ENCODE measurements at regions not wholly inside any gene's neighbourhood (a gene's known extent, or its start where the extent isn't known, plus 50 kb on each side); places are given as distances from the start of the nearest gene placed in this dataset.
"Not testable (repeated sequence)": the region's sequence is repeated elsewhere in the genome, so short reads cannot be mapped to it uniquely, and the experiment has no call there.

GRCh38 chr6:4725136-4725760 lies 51.0 kb upstream of the CDYL start:
- DNase-seq (ENCODE audit: low read depth) = not testable (repeated sequence)

DNA sequence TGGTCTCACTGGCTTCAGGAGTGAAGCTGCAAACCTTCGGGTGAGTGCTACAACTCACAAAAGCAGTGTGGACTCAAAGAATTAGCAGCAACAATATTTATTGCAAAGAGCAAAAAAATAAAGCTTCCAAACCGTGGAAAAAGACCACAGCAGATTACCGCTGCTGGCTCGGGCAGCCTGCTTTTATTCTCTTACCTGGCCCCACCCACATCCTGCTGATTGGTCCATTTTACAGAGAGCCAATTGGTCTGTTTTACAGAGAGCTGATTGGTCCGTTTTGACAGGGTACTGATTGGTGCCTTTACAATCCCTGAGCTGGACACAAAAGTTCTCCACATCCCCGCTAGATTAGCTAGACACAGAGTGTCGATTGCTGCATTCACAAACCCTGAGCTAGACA lies 51.5 kb upstream of the CDYL start:
- not testable (repeated sequence) for DNase-seq (ENCODE audit: low read depth)

DNA sequence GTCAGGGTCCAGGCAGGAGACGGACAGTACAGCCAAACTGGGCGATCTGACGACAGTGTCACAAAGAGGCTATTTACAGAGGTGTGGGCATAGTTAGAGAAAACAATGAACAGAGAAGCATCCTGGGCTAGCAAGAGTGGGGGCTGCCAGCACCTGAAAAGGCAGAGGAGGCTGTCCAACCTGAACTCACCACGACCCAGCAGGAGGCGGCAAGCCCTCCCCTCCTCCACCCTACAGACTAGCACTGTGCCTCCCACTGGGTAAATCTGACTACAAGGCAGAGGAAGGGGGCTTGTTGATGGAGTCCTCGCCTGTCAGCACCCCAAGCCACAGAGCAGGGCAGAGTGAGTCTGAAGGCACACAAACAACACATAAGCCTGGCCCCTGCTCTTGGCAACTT lies 52.8 kb upstream of the CDYL start:
- DNase-seq (ENCODE audit: low read depth) = no peak

DNA sequence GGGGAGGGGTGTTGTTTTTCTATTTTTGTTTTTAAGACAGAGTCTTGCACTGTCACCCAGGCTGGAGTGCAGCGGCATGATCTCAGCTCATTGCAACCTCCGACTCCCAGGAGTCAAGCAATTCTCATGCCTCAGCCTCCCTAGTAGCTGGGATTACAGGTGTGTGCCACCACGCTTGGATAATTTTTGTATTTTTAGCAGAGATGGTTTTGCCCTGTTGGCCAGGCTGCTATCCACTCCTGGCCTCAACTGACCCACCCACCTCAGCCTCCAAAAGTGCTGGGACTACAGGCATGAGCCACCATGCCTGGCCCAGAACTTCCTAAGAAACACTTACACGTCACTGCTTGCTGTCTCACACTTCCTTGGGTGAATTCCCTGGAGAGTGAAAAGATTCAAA lies 54.8 kb upstream of the CDYL start:
- not testable (repeated sequence) for DNase-seq (ENCODE audit: low read depth)

DNA sequence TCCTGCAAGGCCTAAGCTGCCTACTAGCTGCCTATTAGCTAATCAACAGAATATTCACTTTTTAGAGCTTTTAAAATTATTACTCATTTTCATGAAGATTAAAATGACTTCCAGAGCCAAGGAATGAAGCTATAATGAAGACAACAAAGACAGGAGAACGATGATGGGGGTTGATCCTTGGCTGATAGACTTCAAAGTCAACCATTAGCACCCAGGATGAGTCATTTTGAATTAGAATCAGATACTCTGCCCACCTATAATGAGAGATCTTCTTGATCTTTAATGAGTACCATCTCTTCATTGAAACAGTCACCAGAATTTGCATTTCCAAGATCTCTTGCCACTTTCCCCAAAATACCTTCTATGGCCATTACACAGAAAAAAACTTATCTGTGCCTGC lies 56.7 kb upstream of the CDYL start:
- no peak for DNase-seq (ENCODE audit: low read depth)

DNA sequence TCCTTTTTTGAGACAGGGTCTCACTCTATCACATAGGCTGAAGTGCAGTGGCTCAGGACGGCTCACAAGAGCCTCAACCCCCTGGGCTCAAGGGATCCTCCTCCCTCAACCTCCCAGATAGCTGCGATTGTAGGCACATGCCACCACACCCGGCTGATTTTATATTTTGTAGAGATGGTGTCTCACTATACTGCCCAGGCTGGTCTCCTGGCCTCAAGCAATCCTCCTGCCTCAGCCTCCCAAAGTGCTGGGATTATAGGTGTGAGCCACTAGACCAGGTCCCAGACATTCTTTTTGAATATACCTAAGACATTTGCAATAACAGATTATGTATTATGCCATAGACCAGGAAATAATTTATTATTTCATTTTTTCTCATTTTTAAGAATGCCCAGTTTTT lies 58.3 kb upstream of the CDYL start:
- no peak for DNase-seq (ENCODE audit: low read depth)

GRCh38 chr6:4717124-4717523 lies 59.1 kb upstream of the CDYL start:
- DNase-seq (ENCODE audit: low read depth) = no peak

DNA sequence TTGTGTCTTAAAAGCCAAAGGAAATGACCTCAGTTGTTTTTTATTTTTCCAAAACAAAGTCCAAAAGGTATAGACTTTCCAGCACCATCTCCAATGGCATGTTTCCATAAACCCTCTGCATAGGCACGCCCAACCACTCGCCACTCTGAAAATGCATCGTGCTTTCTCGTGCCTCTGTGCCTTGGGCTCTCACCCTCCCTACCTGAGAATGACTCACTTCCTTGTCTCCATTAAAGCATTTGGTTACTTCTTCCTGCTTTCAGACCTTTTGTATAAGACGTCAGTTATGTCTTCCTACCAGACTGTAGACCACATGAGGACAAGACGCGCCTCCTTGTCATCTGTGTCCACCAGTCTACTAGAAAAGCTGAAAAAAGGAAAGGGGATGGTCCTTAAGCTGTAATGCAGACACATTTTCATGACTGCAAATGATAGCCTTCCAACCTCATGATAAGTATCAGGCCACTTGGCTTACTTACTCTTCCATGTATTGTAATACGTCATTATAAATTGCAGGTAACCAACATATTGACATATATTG lies 61.2 kb upstream of the CDYL start:
- peak; percentile 24 for DNase-seq (ENCODE audit: low read depth)

- DNase-seq (ENCODE audit: low read depth) = no peak
Measured at GRCh38 chr6:4712291-4712690, 63.9 kb upstream of the CDYL start.

- DNase-seq (ENCODE audit: low read depth) = peak; percentile 17
Measured at GRCh38 chr6:4707011-4707410, 69.2 kb upstream of the CDYL start.

GRCh38 chr6:4705809-4706208 lies 70.4 kb upstream of the CDYL start:
- DNase-seq (ENCODE audit: low read depth) = no peak

- no peak for DNase-seq (ENCODE audit: low read depth)
Measured at GRCh38 chr6:4703382-4703781, 72.8 kb upstream of the CDYL start.

- no peak for DNase-seq (ENCODE audit: low read depth)
Measured at GRCh38 chr6:4698901-4699659, 77.1 kb upstream of the CDYL start.

- DNase-seq (ENCODE audit: low read depth) = no peak
Measured at GRCh38 chr6:4693173-4693970, 82.8 kb upstream of the CDYL start.

DNA sequence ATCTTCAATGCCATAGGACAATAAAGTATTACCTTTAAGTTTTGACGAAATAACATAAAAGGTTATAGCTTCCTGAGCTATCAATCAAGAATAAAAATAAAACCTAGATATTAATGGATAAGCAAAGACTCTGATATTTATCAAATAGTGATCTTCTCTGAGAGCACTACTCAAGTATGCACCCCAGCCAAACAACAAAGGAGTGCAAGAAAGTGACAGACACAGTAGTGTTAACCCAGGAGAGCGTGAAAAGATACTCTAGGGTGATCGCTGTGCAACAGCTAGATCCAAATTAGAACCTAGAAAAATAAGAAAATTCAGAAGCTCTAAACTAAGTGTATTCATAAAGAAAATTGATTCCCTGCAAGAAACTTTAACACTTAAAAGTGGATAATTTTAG lies 83.5 kb upstream of the CDYL start:
- no peak for DNase-seq (ENCODE audit: low read depth)

DNA sequence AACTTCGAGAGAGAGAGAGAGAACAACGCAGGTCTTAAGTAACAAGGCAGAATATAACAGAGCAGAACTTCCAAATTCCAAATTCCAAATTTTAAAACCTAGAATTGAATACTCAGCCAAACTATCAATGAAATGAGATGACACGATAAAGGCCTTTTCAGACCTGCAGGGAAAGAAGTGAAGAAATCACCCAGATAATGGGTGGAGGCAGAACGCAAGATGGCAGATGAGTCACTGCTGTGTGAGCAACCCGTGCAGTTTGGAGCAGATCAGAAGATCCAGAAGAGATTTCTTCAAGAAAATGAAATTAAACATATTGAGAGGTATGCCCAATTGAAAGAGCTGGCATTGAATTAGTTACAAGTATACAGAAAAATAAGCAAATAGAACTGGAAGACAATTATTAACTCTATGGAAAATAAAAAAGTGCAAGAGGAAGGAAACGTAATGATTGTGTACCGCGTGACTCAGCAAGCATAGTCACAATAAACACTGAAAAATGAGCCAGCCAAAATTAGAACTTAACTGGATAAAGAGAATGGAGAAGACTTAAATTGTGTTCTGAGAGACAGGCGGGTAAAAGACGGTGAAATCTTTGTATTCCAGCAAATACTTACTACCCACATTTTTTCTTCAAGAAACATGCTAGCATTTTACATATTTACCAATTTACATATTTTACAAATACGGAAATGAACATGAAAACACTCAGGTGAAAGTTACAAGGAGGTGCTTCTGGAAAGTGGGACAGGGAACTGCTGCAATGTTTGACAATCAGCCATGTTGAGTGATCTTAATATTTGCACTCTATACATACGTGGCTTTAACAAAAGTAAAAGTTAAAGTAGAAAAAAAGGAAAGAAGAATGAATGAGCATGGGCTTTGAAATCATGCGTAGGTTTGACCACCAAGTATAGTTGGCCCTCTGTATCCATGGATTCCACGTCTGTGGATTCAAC lies 87.9 kb upstream of the CDYL start:
- DNase-seq (ENCODE audit: low read depth) = peak; percentile 82

DNA sequence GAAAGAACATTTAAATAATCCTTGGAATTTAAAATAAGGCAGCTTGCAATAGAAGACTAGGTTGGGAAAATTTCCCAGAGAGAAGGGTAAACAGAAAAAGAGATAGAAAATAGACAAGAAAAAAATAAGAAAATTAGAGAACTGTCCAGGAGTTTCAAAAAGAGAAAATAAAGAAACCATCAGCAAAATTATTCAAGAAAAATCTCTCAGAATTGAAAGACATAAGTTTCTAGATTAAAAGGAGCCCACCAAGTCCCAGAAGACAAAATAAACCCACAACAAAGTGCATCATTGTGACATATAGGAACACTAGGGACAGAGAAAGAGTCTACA lies 88.6 kb upstream of the CDYL start:
- no peak for DNase-seq (ENCODE audit: low read depth)

- DNase-seq (ENCODE audit: low read depth) = no peak
Measured at GRCh38 chr6:4682431-4683097, 93.6 kb upstream of the CDYL start.

DNA sequence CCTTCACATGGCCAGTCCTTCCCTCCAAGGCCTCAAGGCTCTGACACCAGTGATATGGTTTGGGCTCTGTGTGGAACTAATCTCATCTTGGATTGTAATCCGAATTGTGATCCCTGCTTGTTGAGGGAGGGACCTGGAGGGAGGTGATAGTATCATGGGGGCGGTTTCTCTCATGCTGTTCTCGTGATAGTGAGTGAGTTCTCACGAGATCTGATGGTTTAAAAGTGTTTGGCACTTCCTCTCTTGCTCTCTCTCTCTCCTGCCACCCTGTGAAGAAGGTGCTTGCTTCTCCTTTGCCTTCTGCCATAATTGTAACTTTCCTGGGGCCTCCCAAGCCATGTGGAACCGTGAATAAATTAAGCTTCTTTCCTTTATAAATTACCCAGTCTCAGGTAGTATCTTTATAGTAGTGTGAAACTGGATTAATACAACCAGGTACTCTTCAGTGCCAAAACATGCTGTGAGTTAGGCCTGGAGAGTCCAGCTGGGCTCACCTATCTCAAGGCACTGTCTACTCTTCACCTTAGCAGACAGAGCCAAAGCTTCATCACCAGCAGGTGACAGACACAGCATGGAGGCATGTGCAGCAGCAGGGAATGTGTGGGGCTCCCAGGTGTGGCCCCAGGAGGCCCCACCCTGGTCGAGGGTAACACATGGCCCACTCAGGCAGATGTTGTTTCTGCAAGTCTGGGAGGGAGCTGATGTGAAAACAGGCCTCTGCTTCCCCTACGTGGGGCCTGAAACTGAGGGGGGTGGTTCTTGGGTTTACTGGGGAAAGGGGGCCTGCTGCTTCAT lies 97.5 kb upstream of the CDYL start:
- no peak for DNase-seq (ENCODE audit: low read depth)

- DNase-seq (ENCODE audit: low read depth) = no peak
Measured at GRCh38 chr6:4677751-4678065, 98.5 kb upstream of the CDYL start.
